ENCODE measurements at regions not wholly inside any gene's neighbourhood (a gene's known extent, or its start where the extent isn't known, plus 50 kb on each side); places are given as distances from the start of the nearest gene placed in this dataset.

DNA sequence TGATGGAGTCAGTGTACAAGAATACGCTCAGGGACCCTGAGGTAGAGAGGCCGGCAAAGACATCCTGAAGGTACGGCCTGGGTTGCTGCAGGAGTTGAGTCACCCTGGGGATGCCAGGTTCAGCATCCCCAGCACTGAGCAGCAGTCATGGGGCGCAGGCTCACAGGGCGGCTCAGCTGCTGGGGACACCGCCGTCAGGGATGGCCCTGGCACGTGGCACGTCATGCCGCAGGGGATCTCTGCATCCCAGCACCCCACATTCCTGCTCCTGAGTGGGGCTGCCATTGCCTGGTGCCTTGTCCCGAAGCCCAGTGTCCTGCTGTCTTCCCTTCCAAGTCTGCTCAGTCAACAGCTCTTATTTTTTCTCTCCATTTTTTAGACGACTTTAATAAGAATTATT lies 168.7 kb upstream of the NTM start:
- intact Hi-C loops (cut with DNase I; ENCODE audit: low total_unique reads) = no loop called here
- DNase-seq = no peak
- no peak overlapping the region for H3K4me3 ChIP-seq
- no peak overlapping the region for H3K27ac ChIP-seq
- peaks cover 0 to 14% (median 0%) of the 10 kb centered on the region in 3 donors for H3K27me3 ChIP-seq
- TF ChIP-seq, protein P1, sequence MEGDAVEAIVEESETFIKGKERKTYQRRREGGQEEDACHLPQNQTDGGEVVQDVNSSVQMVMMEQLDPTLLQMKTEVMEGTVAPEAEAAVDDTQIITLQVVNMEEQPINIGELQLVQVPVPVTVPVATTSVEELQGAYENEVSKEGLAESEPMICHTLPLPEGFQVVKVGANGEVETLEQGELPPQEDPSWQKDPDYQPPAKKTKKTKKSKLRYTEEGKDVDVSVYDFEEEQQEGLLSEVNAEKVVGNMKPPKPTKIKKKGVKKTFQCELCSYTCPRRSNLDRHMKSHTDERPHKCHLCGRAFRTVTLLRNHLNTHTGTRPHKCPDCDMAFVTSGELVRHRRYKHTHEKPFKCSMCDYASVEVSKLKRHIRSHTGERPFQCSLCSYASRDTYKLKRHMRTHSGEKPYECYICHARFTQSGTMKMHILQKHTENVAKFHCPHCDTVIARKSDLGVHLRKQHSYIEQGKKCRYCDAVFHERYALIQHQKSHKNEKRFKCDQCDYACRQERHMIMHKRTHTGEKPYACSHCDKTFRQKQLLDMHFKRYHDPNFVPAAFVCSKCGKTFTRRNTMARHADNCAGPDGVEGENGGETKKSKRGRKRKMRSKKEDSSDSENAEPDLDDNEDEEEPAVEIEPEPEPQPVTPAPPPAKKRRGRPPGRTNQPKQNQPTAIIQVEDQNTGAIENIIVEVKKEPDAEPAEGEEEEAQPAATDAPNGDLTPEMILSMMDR (IDR thresholded peaks at IDR 0.05) = no peak
- TF ChIP-seq EP300 (IDR thresholded peaks at IDR 0.05) = no peak
- no peak for TF ChIP-seq POLR2AphosphoS5 (IDR thresholded peaks at IDR 0.05)
- TF ChIP-seq POLR2A (IDR thresholded peaks at IDR 0.05) = no peak
- 85 to 92% (median 89%) methylated on average over 12 of the region's 12 CpGs for WGBS, 5 donors
- no peaks in the 10 kb centered on the region for H3K9me3 ChIP-seq
- no peaks in the 10 kb centered on the region for H3K36me3 ChIP-seq
- H3K4me1 ChIP-seq = peaks cover 0 to 10% (median 2%) of the 10 kb centered on the region in 4 donors

DNA sequence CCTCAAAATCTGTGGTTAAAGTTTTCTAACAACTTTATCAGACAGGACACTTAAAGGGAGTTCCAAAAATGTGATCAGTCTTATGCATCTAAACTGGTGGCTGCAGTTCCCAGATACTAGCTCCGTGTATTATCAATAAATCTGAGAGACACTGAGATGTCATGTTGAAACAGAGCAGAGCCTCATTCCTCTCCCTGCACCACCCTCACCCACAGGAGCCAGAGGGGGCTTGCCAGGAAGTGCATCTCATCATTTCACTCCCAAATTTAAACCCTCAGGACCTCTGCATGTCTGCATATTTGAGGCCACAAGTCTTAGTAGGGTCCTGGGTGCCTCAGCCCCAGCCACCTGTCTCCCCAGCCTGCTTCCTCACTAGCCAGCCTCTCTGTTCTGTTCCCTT lies 167.4 kb upstream of the NTM start:
- 48 to 60% (median 53%) methylated on average over 1 of the region's 1 CpG for WGBS, 5 donors

DNA sequence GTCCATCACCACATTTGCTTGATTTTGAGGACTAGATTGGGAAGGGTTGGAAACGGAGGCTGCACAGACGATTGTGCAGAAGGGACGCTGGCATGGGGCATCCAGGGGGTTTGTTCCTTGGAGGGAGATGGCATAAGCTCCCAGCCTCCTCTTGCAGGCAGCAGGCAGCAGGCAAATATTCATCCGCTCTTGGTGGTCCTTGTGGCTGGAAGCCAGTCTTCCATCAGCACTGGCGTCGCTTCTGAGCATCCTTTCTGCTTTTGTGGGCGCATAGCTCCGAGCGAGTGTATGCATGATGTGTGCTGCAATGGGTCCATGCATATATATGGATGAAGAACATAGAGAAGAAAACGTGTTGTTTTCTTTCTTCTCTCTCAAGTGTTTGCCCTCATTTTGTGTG lies 166.1 kb upstream of the NTM start:
- Histone ChIP-seq H3K9me3 (no peaks in the 10 kb centered on the region), H3K4me3 (no peak overlapping the region), H3K36me3 (no peaks in the 10 kb centered on the region), H3K27me3 (peaks cover 0 to 10% (median 0%) of the 10 kb centered on the region in 3 donors), H3K4me1 (no peaks in the 10 kb centered on the region), H3K27ac (no peak overlapping the region)
- no peak for DNase-seq
- TF ChIP-seq POLR2A (IDR thresholded peaks at IDR 0.05) = no peak
- no peak for TF ChIP-seq EP300 (IDR thresholded peaks at IDR 0.05)
- no peak for TF ChIP-seq POLR2AphosphoS5 (IDR thresholded peaks at IDR 0.05)
- TF ChIP-seq, protein P1 (IDR thresholded peaks at IDR 0.05) = no peak
- intact Hi-C loops (cut with DNase I; ENCODE audit: low total_unique reads) = no loop called here
- WGBS, 5 donors = 81 to 91% (median 90%) methylated on average over 10 of the region's 10 CpGs

More for the DNA sequence above, 167.4 kb upstream of the NTM start:
- H3K27ac ChIP-seq = no peak overlapping the region
- TF ChIP-seq POLR2AphosphoS5 (IDR thresholded peaks at IDR 0.05) (no peak), POLR2A (IDR thresholded peaks at IDR 0.05) (no peak), EP300 (IDR thresholded peaks at IDR 0.05) (no peak)
- TF ChIP-seq, protein P1 (IDR thresholded peaks at IDR 0.05) = no peak
- no peak overlapping the region for H3K4me3 ChIP-seq
- H3K36me3 ChIP-seq = no peaks in the 10 kb centered on the region
- DNase-seq = no peak
- no peaks in the 10 kb centered on the region for H3K4me1 ChIP-seq
- no peaks in the 10 kb centered on the region for H3K9me3 ChIP-seq
- intact Hi-C loops (cut with DNase I; ENCODE audit: low total_unique reads) = no loop called here
- H3K27me3 ChIP-seq = peaks cover 0 to 14% (median 0%) of the 10 kb centered on the region in 3 donors

DNA sequence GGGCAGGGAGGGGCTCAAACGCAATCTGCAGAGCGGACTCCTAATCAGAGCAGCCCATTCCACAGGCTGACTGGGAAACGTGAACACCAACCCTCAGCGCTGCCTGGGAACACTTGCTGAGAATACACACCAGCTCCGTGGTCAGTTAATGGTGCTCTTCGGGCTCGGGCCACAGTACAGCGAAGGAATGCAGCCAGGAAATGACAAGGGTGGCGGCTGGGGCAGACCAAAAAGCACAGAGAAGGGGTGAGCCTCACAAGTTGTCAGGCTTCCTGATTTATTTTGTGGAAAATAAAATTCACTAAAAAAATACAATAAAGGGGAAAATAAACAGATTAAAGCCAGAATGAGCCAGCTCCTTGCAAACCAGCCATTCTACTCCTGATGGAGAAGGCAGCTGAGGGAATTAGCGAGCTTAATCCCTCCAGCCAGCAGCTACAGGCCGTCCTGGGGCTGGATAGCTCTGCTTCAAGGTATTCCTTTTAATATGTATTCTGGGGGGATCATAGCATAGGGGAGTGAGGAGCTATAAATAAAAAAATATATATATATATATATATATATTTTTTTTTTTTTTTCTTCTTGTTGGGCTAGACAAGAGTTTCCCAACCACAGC lies 165.5 kb upstream of the NTM start:
- no peak overlapping the region for H3K27ac ChIP-seq
- no peaks in the 10 kb centered on the region for H3K36me3 ChIP-seq
- peak in 1 of 2 donors; percentile 19 for DNase-seq
- H3K27me3 ChIP-seq = peaks cover 0 to 9% (median 0%) of the 10 kb centered on the region in 3 donors
- H3K9me3 ChIP-seq = no peaks in the 10 kb centered on the region
- TF ChIP-seq POLR2A (IDR thresholded peaks at IDR 0.05) = no peak
- no peak for TF ChIP-seq POLR2AphosphoS5 (IDR thresholded peaks at IDR 0.05)
- TF ChIP-seq, protein P1 (IDR thresholded peaks at IDR 0.05) = no peak
- no peak for TF ChIP-seq EP300 (IDR thresholded peaks at IDR 0.05)
- WGBS, 5 donors = 48 to 57% (median 50%) methylated on average over 11 of the region's 11 CpGs
- intact Hi-C loops (cut with DNase I; ENCODE audit: low total_unique reads) = no loop called here
- no peaks in the 10 kb centered on the region for H3K4me1 ChIP-seq
- no peak overlapping the region for H3K4me3 ChIP-seq

All from stomach (tissue), 8 donors.